ENCODE measurements at regions not wholly inside any gene's neighbourhood (a gene's known extent, or its start where the extent isn't known, plus 50 kb on each side); places are given as distances from the start of the nearest gene placed in this dataset.

- DNase-seq (ENCODE audit: low read depth in 3 of 3), result no peak
Observed at GRCh38 chr13:106738186-106738678, 170.3 kb upstream of the ARGLU1 start.

GRCh38 chr13:106736941-106737340 lies 169.0 kb upstream of the ARGLU1 start:
- DNase-seq (ENCODE audit: low read depth in 3 of 3), result no peak

GRCh38 chr13:106734198-106734597 lies 166.3 kb upstream of the ARGLU1 start:
- DNase-seq (ENCODE audit: low read depth in 3 of 3), result no peak

GRCh38 chr13:106723036-106723435 lies 155.1 kb upstream of the ARGLU1 start:
- no peak for DNase-seq (ENCODE audit: low read depth in 3 of 3)

GRCh38 chr13:106722620-106723019 lies 154.7 kb upstream of the ARGLU1 start:
- no peak for DNase-seq (ENCODE audit: low read depth in 3 of 3)

- DNase-seq (ENCODE audit: low read depth in 3 of 3), result no peak
Observed at GRCh38 chr13:106721599-106721998, 153.7 kb upstream of the ARGLU1 start.

- no peak for DNase-seq (ENCODE audit: low read depth in 3 of 3)
Observed at GRCh38 chr13:106714271-106714982, 146.5 kb upstream of the ARGLU1 start.

- no peak for DNase-seq (ENCODE audit: low read depth in 3 of 3)
Observed at GRCh38 chr13:106712381-106712780, 144.4 kb upstream of the ARGLU1 start.

- no peak for DNase-seq (ENCODE audit: low read depth in 3 of 3)
Observed at GRCh38 chr13:106710266-106710665, 142.3 kb upstream of the ARGLU1 start.

- no peak for DNase-seq (ENCODE audit: low read depth in 3 of 3)
Observed at GRCh38 chr13:106709522-106709921, 141.6 kb upstream of the ARGLU1 start.

GRCh38 chr13:106702505-106702904 lies 134.6 kb upstream of the ARGLU1 start:
- no peak for DNase-seq (ENCODE audit: low read depth in 3 of 3)

- DNase-seq (ENCODE audit: low read depth in 3 of 3), result no peak
Observed at GRCh38 chr13:106701771-106702341, 133.9 kb upstream of the ARGLU1 start.

- no peak for DNase-seq (ENCODE audit: low read depth in 3 of 3)
Observed at GRCh38 chr13:106700439-106700838, 132.5 kb upstream of the ARGLU1 start.

GRCh38 chr13:106700007-106700406 lies 132.1 kb upstream of the ARGLU1 start:
- DNase-seq (ENCODE audit: low read depth in 3 of 3), result no peak

GRCh38 chr13:106699311-106699710 lies 131.4 kb upstream of the ARGLU1 start:
- DNase-seq (ENCODE audit: low read depth in 3 of 3), result no peak

- no peak for DNase-seq (ENCODE audit: low read depth in 3 of 3)
Observed at GRCh38 chr13:106696719-106697118, 128.8 kb upstream of the ARGLU1 start.

- DNase-seq (ENCODE audit: low read depth in 3 of 3), result no peak
Observed at GRCh38 chr13:106696140-106696539, 128.2 kb upstream of the ARGLU1 start.

GRCh38 chr13:106695139-106695538 lies 127.2 kb upstream of the ARGLU1 start:
- DNase-seq (ENCODE audit: low read depth in 3 of 3), result no peak

GRCh38 chr13:106691861-106692260 lies 123.9 kb upstream of the ARGLU1 start:
- DNase-seq (ENCODE audit: low read depth in 3 of 3), result no peak

GRCh38 chr13:106691341-106691740 lies 123.4 kb upstream of the ARGLU1 start:
- no peak for DNase-seq (ENCODE audit: low read depth in 3 of 3)

GRCh38 chr13:106690779-106691178 lies 122.8 kb upstream of the ARGLU1 start:
- no peak for DNase-seq (ENCODE audit: low read depth in 3 of 3)

- DNase-seq (ENCODE audit: low read depth in 3 of 3), result no peak
Observed at GRCh38 chr13:106689906-106690305, 122.0 kb upstream of the ARGLU1 start.

- no peak for DNase-seq (ENCODE audit: low read depth in 3 of 3)
Observed at GRCh38 chr13:106688940-106689339, 121.0 kb upstream of the ARGLU1 start.

GRCh38 chr13:106686163-106686562 lies 118.2 kb upstream of the ARGLU1 start:
- no peak for DNase-seq (ENCODE audit: low read depth in 3 of 3)
